Testis (tissue), 2 donors: ENCODE measurements at regions not wholly inside any gene's neighbourhood (a gene's known extent, or its start where the extent isn't known, plus 50 kb on each side); places are given as distances from the start of the nearest gene placed in this dataset.

ENCODE experiments used
- CTCF ChIP-seq, 3 experiments: fragments of 450-650 bp in 2 of 3; fragments of 200-600 bp in 1 of 3; sonication (generic) in 1 of 3; IDR thresholded peaks; one replicate each; pipeline ENCODE4 v1.5.1; 2016 to 2019; ENCODE audit warnings: antibody characterized with exemption in 3 of 3, mild to moderate bottlenecking in 2 of 3, moderate library complexity in 1 of 3
- POLR2A ChIP-seq: fragments of 450-650 bp; IDR thresholded peaks from one replicate; pipeline ENCODE4 v1.6.1; 2017; ENCODE audit warnings: antibody characterized with exemption, mild to moderate bottlenecking, moderate library complexity

GRCh38 chr1:38546636-38547035 lies 312.9 kb downstream of the RRAGC start:
- TF ChIP-seq CTCF (IDR thresholded peaks at IDR 0.05) (no peak), POLR2A (no peak)
